Stimulated activated CD8-positive, alpha-beta memory T cell treated with anti-CD3 and anti-CD28 coated beads, Interleukin-7, amount 100 ng/mL, for 48 hours (primary cell): ENCODE measurements at regions not wholly inside any gene's neighbourhood (a gene's known extent, or its start where the extent isn't known, plus 50 kb on each side); places are given as distances from the start of the nearest gene placed in this dataset.
"Not testable (repeated sequence)": the region's sequence is repeated elsewhere in the genome, so short reads cannot be mapped to it uniquely, and the experiment has no call there.

Source experiments
- DNase-seq, 2 donors: peaks; one replicate each; pipeline ENCODE4 v3.0.0-alpha.2; 2020; ENCODE audit warnings: low read depth in 1 of 2; ENCODE audit errors: extremely low read depth in 1 of 2

- DNase-seq: no peak
Measured at GRCh38 chr2:219724628-219725027, 97.2 kb downstream of the SLC4A3 start.

- no peak for DNase-seq
Measured at GRCh38 chr2:219726916-219727315, 99.5 kb downstream of the SLC4A3 start.

- no peak for DNase-seq
Measured at GRCh38 chr2:219727771-219728429, 100.5 kb downstream of the SLC4A3 start.

GRCh38 chr2:219728991-219729487, 101.6 kb downstream of the SLC4A3 start:
- no peak for DNase-seq

GRCh38 chr2:219731173-219731572, 103.7 kb downstream of the SLC4A3 start:
- no peak for DNase-seq

GRCh38 chr2:219733106-219733505, 105.7 kb downstream of the SLC4A3 start:
- DNase-seq: no peak

- no peak for DNase-seq
Measured at GRCh38 chr2:219733746-219734145, 106.3 kb downstream of the SLC4A3 start.

- DNase-seq: no peak
Measured at GRCh38 chr2:219736209-219736608, 108.8 kb downstream of the SLC4A3 start.

GRCh38 chr2:219737270-219737691, 109.9 kb downstream of the SLC4A3 start:
- no peak for DNase-seq

GRCh38 chr2:219739066-219739465, 111.6 kb downstream of the SLC4A3 start:
- no peak for DNase-seq

- DNase-seq: no peak
Measured at GRCh38 chr2:219739866-219740440, 112.5 kb downstream of the SLC4A3 start.

- DNase-seq: no peak
Measured at GRCh38 chr2:219743548-219743947, 116.1 kb downstream of the SLC4A3 start.

GRCh38 chr2:219744066-219744465, 116.6 kb downstream of the SLC4A3 start:
- no peak for DNase-seq

- DNase-seq: no peak
Measured at GRCh38 chr2:219744600-219744999, 117.2 kb downstream of the SLC4A3 start.

GRCh38 chr2:219747637-219748036, 120.2 kb downstream of the SLC4A3 start:
- DNase-seq: no peak

- DNase-seq: no peak
Measured at GRCh38 chr2:219748671-219749570, 121.5 kb downstream of the SLC4A3 start.

- not testable (repeated sequence) for DNase-seq
Measured at GRCh38 chr2:219751121-219751520, 123.7 kb downstream of the SLC4A3 start.

- no peak for DNase-seq
Measured at GRCh38 chr2:219752726-219753125, 125.3 kb downstream of the SLC4A3 start.

- DNase-seq: no peak
Measured at GRCh38 chr2:219758907-219759680, 131.7 kb downstream of the SLC4A3 start.

GRCh38 chr2:219759801-219760200, 132.4 kb downstream of the SLC4A3 start:
- DNase-seq: no peak
